H9 (cell line): ENCODE measurements at regions not wholly inside any gene's neighbourhood (a gene's known extent, or its start where the extent isn't known, plus 50 kb on each side); places are given as distances from the start of the nearest gene placed in this dataset.

Experiments
- DNase-seq: peaks from one replicate; pipeline ENCODE4 v3.0.0-alpha.2; 2017
- H2AFZ ChIP-seq: one replicate; pipeline ENCODE4 v1.6.1; 2013; ENCODE audit warnings: mild to moderate bottlenecking, low read length, control low read depth, moderate library complexity
- H2AK5ac ChIP-seq: 2 replicates; pipeline ENCODE4 v1.6.1; 2013; ENCODE audit warnings: low read length, control low read depth, mixed read lengths; ENCODE audit not compliant: insufficient read length
- H2BK120ac ChIP-seq: one replicate; pipeline ENCODE4 v1.6.1; 2013; ENCODE audit warnings: low read depth, mild to moderate bottlenecking, low read length, control low read depth, inconsistent platforms; ENCODE audit not compliant: poor library complexity, severe bottlenecking
- H2BK12ac ChIP-seq: 2 replicates; pipeline ENCODE4 v1.6.1; 2013; ENCODE audit warnings: low read length, control low read depth, mixed read lengths, low read depth; ENCODE audit not compliant: insufficient read length
- H2BK15ac ChIP-seq: 2 replicates; pipeline ENCODE4 v1.6.1; 2013; ENCODE audit warnings: low read depth, low read length, control low read depth
- H2BK20ac ChIP-seq: one replicate; pipeline ENCODE4 v1.6.1; 2013; ENCODE audit warnings: low read depth, mild to moderate bottlenecking, low read length, control low read depth, inconsistent platforms; ENCODE audit not compliant: poor library complexity, severe bottlenecking
- H2BK5ac ChIP-seq: 2 replicates; pipeline ENCODE4 v1.6.1; 2013; ENCODE audit warnings: low read length, control low read depth, mixed read lengths; ENCODE audit not compliant: insufficient read length
- H3K14ac ChIP-seq: 2 replicates; pipeline ENCODE4 v1.6.1; 2013; ENCODE audit warnings: low read length, control low read depth; ENCODE audit not compliant: insufficient read depth
- H3K18ac ChIP-seq: 2 replicates; pipeline ENCODE4 v1.6.1; 2013; ENCODE audit warnings: low read depth, mild to moderate bottlenecking, mixed read lengths, low read length, control low read depth; ENCODE audit not compliant: insufficient read length
- H3K23ac ChIP-seq: 2 replicates; pipeline ENCODE4 v1.6.1; 2013; ENCODE audit warnings: low read length, control low read depth, mixed read lengths, low read depth; ENCODE audit not compliant: insufficient read length
- H3K23me2 ChIP-seq: 2 replicates; pipeline ENCODE4 v1.6.1; 2013; ENCODE audit warnings: low read depth, mild to moderate bottlenecking, mixed read lengths, low read length, control low read depth; ENCODE audit not compliant: insufficient read length, poor library complexity, severe bottlenecking
- H3K27ac ChIP-seq: 2 replicates; pipeline ENCODE4 v1.5.1; 2013; ENCODE audit warnings: low read length, control low read depth, mixed read lengths, low read depth; ENCODE audit not compliant: insufficient read length
- H3K27me3 ChIP-seq: 2 replicates; pipeline ENCODE4 v1.6.1; 2013; ENCODE audit warnings: low read length, control low read depth, inconsistent platforms; ENCODE audit not compliant: insufficient read depth
- H3K4ac ChIP-seq: 2 replicates; pipeline ENCODE4 v1.6.1; 2013; ENCODE audit warnings: low read depth, mild to moderate bottlenecking, control low read depth, inconsistent platforms, low read length, moderate library complexity
- H3K4me1 ChIP-seq: 2 replicates; pipeline ENCODE4 v1.6.1; 2013; ENCODE audit warnings: low read length, control low read depth, inconsistent platforms; ENCODE audit not compliant: insufficient read depth
- H3K4me2 ChIP-seq: 2 replicates; pipeline ENCODE4 v1.6.1; 2013; ENCODE audit warnings: low read length, control low read depth, mixed read lengths; ENCODE audit not compliant: insufficient read length, insufficient read depth
- H3K56ac ChIP-seq: 2 replicates; pipeline ENCODE4 v1.6.1; 2013; ENCODE audit warnings: low read depth, mild to moderate bottlenecking, mixed read lengths, low read length, control low read depth; ENCODE audit not compliant: insufficient read length
- H3K79me1 ChIP-seq: 2 replicates; pipeline ENCODE4 v1.6.1; 2013; ENCODE audit warnings: low read depth, mild to moderate bottlenecking, moderate library complexity, low read length, control low read depth, inconsistent platforms; ENCODE audit not compliant: insufficient read depth, poor library complexity, severe bottlenecking
- H3K79me2 ChIP-seq: 2 replicates; pipeline ENCODE4 v1.6.1; 2013; ENCODE audit warnings: low read length, control low read depth, inconsistent platforms; ENCODE audit not compliant: insufficient read depth
- H3K9ac ChIP-seq: 2 replicates; pipeline ENCODE4 v1.6.1; 2013; ENCODE audit warnings: low read length, control low read depth, mixed read lengths; ENCODE audit not compliant: insufficient read length; ENCODE audit errors: extremely low read depth
- H3K9me3 ChIP-seq: one replicate; pipeline ENCODE4 v1.6.1; 2013; ENCODE audit warnings: low read depth, low read length, inconsistent platforms; ENCODE audit not compliant: control insufficient read depth
- H3T11ph ChIP-seq: one replicate; pipeline ENCODE4 v1.6.1; 2013; ENCODE audit warnings: mild to moderate bottlenecking, low read length, control low read depth, inconsistent platforms
- H4K20me1 ChIP-seq: one replicate; pipeline ENCODE4 v1.6.1; 2013; ENCODE audit not compliant: control insufficient read depth, insufficient read length, insufficient read depth
- H4K5ac ChIP-seq: 2 replicates; pipeline ENCODE4 v1.6.1; 2013; ENCODE audit warnings: low read depth, mild to moderate bottlenecking, mixed read lengths, low read length, control low read depth; ENCODE audit not compliant: insufficient read length
- H4K8ac ChIP-seq: replicated peaks from 2 replicates; pipeline ENCODE4 v1.6.1; 2013; ENCODE audit warnings: low read length, control low read depth, mixed read lengths, low read depth; ENCODE audit not compliant: insufficient read length
- H4K91ac ChIP-seq: 2 replicates; pipeline ENCODE4 v1.6.1; 2013; ENCODE audit warnings: low read depth, mild to moderate bottlenecking, moderate library complexity, mixed read lengths, low read length, control low read depth; ENCODE audit not compliant: insufficient read length
- H3K27ac Mint-ChIP-seq, 3 experiments: 2 replicates in 2 of 3; 3 replicates in 1 of 3; pipeline ENCODE4 v1.8.0; 2020 to 2021; ENCODE audit warnings: mixed read lengths in 3 of 3, mild to moderate bottlenecking in 1 of 3, moderate library complexity in 1 of 3
- H3K27me3 Mint-ChIP-seq: 2 replicates; pipeline ENCODE4 v1.8.0; 2021; ENCODE audit warnings: low read depth, mild to moderate bottlenecking, moderate library complexity, mixed read lengths
- H3K36me3 Mint-ChIP-seq, 3 experiments: 2 replicates in 2 of 3; 3 replicates in 1 of 3; pipeline ENCODE4 v1.8.0; 2020 to 2021; ENCODE audit warnings: low read depth in 3 of 3, mixed read lengths in 3 of 3; ENCODE audit not compliant: insufficient read depth in 1 of 3
- H3K4me1 Mint-ChIP-seq, 2 experiments: 2 replicates each; pipeline ENCODE4 v1.8.0; 2020; ENCODE audit warnings: mixed read lengths in 2 of 2
- H3K4me3 Mint-ChIP-seq, 2 experiments: 2 replicates in 1 of 2; 3 replicates in 1 of 2; pipeline ENCODE4 v1.8.0; 2020 to 2021; ENCODE audit warnings: mild to moderate bottlenecking in 2 of 2, mixed read lengths in 2 of 2, moderate library complexity in 1 of 2
- H3K9me3 Mint-ChIP-seq, 2 experiments: 2 replicates in 1 of 2; 3 replicates in 1 of 2; pipeline ENCODE4 v1.8.0; 2020; ENCODE audit warnings: mild to moderate bottlenecking in 2 of 2, mixed read lengths in 2 of 2, moderate library complexity in 1 of 2
- WGBS: extraction: QIAGEN DNeasy Blood & Tissue Kit; methylation state at CpG from one replicate; pipeline ENCODE4 v1.1.7; 2013; ENCODE audit warnings: missing lambda C conversion rate, low lambda C conversion rate, mixed read lengths; ENCODE audit not compliant: insufficient read length; ENCODE audit errors: extremely low coverage; 5-methylcytosine and 5-hydroxymethylcytosine counted together
- TF ChIP-seq, protein P1 (sequence below): fragments of 200-600 bp; sonication (generic); conservative IDR thresholded peaks from 3 replicates; pipeline ENCODE4 v1.8.0; 2021; ENCODE audit warnings: antibody characterized with exemption, mild to moderate bottlenecking

DNA sequence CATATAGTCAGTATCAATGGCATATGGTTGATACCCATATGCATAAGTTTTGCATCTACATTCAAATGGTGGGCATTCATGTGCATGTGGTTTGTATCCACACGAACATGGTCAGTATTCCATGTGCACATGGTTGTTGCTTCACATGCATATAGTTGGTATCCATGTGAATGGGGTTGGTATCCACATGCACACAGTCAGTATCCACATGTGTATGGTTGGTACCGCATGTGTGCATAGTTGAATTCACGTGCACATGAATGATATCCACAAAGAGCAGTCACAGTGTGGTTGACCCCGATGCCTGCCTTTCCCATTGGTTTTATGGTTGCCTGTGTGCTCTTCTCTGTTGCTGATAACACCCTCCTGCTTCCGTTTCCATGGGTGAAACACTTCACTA, 427.9 kb downstream of the STIM2 start:
- Mint-ChIP-seq H3K27me3 (no peaks in the 10 kb centered on the region), H3K36me3 (no peaks in the 10 kb centered on the region), H3K9me3 (no peaks in the 10 kb centered on the region; a peak in 1 of 5 replicates), H3K27ac (no peak overlapping the region), H3K4me1 (peaks cover 12% of the 10 kb centered on the region in 2 experiments), H3K4me3 (no peak overlapping the region)
- Histone ChIP-seq H3T11ph (no peak overlapping the region), H3K4me1 (peaks cover 5% of the 10 kb centered on the region; the same call in 1 of the 2 replicates), H3K56ac (no peak overlapping the region), H2BK20ac (no peak overlapping the region), H3K18ac (no peak overlapping the region), H3K23ac (no peak overlapping the region), H2AK5ac (no peak overlapping the region), H3K23me2 (no peaks in the 10 kb centered on the region), H3K9ac (no peak overlapping the region), H4K91ac (no peak overlapping the region), H4K5ac (no peak overlapping the region), H3K14ac (no peak overlapping the region), H2BK15ac (no peak overlapping the region), H4K20me1 (no peaks in the 10 kb centered on the region), H3K79me2 (no peaks in the 10 kb centered on the region), H3K27me3 (no peaks in the 10 kb centered on the region), H3K4me2 (no peak overlapping the region), H2AFZ (no peak overlapping the region), H2BK5ac (no peak overlapping the region), H3K27ac (no peak overlapping the region), H3K4ac (no peak overlapping the region), H4K8ac (no peak overlapping the region), H3K9me3 (no peaks in the 10 kb centered on the region), H2BK12ac (no peak overlapping the region), H2BK120ac (no peak overlapping the region), H3K79me1 (no peaks in the 10 kb centered on the region)
- DNase-seq, result no peak
- TF ChIP-seq, protein P1, sequence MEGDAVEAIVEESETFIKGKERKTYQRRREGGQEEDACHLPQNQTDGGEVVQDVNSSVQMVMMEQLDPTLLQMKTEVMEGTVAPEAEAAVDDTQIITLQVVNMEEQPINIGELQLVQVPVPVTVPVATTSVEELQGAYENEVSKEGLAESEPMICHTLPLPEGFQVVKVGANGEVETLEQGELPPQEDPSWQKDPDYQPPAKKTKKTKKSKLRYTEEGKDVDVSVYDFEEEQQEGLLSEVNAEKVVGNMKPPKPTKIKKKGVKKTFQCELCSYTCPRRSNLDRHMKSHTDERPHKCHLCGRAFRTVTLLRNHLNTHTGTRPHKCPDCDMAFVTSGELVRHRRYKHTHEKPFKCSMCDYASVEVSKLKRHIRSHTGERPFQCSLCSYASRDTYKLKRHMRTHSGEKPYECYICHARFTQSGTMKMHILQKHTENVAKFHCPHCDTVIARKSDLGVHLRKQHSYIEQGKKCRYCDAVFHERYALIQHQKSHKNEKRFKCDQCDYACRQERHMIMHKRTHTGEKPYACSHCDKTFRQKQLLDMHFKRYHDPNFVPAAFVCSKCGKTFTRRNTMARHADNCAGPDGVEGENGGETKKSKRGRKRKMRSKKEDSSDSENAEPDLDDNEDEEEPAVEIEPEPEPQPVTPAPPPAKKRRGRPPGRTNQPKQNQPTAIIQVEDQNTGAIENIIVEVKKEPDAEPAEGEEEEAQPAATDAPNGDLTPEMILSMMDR, result no peak
- no CpG with 5 or more reads among the region's 5 CpGs for WGBS
